GM18519 (cell line): ENCODE measurements at regions not wholly inside any gene's neighbourhood (a gene's known extent, or its start where the extent isn't known, plus 50 kb on each side); places are given as distances from the start of the nearest gene placed in this dataset.

Experiments
- ATAC-seq: cut with Tn5 transposase; IDR thresholded peaks from one replicate; pipeline ENCODE4 v1.9.1; 2021; ENCODE audit warnings: mild to moderate bottlenecking, moderate library complexity; ENCODE audit not compliant: unreplicated experiment, low FRiP score

DNA sequence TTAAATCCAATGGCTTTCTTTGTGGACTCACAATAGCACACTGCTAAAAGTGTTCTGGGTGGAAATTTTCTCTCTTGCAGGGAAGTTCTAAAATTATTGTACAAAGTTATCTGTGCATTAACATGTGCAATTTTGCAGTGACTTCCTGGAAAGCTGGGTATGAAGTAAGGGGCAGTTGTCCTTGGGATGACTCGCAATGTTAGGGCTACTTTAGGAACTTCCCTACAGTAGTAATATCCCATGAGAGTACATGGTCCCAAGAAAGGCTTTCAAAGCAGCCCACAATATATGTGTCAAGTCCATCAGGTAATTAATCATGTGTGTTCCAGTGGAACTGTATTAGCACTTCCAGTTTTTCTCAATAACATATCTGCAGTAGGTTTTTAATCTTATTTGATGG, 201.0 kb upstream of the UBE2E2 start:
- ATAC-seq = no peak

DNA sequence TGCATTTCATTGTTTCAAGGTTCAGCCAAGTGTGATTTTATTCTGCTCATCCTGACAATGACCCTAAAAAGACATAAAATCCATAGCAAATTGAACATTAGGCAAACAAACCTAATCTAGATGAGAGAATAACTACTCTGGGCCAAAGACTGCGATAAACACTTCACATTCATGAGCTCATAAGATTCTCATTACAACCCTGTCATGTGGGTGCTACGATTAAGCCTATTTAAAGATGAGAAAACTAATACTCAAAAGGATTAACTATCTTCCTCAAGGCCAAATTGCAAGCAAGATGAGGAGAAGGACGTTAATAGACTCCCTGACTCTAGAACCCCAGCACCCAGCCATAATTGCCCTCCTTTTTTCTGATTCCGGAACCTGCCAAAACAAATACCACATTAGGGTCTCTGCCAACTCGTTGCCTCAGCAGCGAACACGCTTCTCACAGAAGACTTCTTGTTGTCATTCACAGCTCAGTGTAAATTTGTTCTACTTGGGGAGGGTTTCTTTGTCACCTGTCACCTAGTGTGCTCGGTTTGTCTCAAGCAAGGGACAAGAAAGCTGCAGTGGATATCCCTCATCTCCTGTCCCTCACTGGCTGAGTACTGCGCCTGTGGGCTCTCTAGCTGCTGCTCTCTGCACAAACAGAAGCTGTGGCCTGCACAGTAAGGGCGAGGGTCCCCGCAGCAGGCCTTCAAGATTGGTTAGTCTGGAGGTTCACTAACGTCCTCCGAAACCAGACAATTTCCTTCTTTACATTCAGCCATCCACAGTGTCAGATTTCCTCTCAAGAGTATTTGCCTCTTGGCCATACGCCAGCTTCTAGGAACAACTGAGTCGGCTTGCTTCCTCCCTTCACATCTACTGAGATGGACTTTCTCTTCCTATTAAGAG, 200.0 kb upstream of the UBE2E2 start:
- ATAC-seq = no peak

DNA sequence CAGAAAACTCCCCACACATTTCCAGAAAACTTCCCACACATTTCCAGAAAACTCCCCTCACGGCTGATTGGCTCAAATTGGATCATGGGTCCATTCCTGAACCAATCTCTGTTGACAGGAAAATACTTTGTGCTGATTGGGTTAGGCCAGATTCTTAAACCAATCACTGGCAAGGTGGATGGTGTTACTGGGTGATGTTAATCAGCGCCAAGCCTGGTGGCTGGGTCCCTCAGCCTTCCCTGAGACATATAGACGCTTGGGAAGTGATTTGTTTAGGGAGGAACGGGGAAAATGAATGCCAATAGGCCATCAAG, 199.4 kb upstream of the UBE2E2 start:
- ATAC-seq = no peak

DNA sequence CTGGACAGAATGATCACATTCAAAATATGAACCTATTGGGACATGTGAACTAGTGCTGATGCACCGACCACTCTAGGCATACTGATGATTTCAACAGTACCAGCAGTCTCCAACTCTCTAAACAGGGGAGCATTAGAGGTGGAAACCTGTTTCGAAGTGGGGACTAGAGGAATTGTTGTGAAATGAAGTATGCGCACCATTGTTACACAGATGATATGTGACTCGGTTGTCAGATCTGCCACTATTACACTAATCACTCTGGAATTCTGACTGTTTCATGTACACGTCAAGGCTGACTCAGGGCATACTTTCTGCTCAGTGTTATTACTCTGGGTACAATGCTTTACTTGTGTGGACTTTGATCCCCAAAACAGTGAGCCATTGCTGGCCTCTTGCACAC, 198.2 kb upstream of the UBE2E2 start:
- no peak for ATAC-seq

DNA sequence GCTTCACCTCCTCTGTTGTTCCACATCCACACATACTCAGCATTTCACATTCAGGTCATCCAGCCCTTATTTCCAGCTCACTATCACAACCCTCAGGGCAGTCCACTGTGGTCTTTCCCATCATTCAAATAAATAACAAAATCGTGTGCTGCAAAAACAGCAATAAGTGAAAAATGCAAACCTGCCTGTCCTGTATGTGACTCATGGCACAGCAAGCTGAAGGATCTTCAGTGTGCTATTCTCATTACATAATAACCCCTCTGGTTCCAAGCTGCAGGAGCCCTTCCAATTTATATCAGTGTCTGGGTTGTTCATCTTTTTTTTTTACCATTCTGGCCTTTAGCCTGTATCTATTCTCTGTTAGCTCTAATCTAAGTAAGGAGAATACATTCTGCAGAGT, 185.3 kb upstream of the UBE2E2 start:
- ATAC-seq = no peak

DNA sequence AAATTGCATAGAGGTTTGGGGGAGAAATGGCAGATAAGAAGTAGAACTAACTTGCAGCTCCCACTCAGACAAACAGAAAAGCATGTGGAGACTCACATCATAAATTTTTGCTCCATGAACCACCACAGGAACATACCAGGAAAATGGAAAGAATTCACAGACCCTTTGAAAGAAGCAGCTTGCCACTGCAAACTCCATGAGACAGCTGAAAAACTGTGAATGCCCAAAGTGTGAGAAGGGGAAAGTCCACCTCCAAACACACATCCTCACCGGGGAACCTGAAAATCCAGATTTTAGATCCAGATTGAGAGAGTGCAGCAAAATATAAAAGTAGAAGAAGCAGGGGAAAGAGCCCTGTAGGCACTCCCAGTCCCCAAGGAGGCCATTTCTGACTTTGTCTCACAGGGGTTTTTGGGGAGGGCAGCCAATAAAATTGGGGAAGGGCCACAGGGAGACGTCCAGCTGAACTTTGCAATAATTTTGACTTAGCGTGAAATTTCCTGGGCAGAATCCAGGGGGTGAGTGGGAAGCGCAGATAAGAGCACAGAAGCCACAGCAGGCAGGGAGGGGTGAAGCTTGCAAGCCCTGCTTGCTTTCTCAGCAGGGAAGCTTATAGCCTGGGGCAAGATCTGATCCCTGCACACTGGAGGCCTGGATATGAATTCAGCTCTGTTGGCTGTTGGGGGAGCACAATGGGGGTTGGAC, 183.4 kb upstream of the UBE2E2 start:
- ATAC-seq = no peak

DNA sequence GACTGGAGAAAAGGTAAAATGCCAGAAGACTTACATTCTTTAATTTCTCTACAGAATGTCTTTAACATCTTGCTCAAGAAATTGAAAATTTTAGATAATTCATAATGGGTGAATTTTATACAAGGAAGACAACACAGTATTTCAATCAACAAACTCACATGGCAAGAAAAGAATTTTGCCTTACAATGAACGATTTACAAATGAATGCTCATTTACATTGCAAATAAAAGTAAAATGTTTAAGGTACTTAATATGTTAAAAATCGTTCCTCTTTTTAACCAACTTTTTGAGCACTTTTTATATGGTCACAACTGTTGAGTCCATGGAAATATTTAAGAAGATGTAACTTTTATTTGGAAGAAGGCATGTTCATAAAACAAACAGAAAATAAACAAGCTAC, 174.8 kb upstream of the UBE2E2 start:
- no peak for ATAC-seq

DNA sequence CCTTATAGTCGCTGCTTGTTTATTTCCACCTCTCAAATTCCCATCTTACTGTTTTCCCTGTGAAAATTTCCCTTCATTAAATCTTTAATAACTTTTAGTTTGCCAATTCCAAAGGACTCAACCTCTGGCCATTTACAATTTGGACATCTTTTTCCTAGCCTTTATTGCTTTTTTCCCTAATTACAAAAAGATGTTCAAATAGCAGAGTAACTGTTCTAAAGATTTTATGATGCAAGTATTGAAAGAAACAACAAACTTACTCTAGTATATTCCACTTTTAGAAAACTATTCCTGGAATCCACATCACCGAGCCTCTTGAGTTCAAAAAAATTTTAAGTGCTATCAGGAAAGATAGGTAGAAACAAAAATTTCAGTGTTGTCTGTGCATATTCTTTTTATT, 174.1 kb upstream of the UBE2E2 start:
- ATAC-seq = no peak

DNA sequence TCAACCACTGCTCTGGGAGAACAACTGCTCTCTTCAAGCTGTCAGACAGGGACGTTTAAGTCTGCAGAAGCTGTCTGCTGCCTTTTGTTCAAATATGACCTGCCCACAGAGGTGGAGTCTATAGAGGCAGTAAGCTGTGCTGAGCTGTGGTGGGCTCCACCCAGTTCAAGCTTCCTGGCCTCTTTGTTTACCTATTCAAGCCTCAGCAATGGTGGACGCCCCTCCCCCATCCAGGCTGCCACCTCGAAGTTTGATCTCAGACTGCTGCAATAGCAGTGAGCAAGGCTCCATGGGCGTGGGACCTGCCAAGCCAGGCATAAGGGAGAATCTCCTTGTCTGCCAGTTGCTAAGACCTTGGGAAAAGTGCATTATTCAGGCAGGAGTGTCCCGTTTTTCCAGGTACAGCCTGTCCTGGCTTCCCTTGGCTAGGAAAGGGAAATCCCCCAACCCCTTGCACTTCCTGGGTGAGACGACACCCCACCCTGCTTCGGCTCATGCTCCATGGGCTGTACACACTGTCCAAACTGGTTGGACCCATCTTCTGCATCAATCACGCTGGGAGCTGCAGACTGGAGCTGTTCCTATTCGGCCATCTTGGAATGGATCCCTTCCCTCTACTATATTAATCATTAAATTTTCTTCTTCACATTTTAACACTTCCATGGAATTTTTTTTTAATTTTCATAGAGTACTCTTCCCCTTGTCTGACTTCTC, 167.0 kb upstream of the UBE2E2 start:
- no peak for ATAC-seq

DNA sequence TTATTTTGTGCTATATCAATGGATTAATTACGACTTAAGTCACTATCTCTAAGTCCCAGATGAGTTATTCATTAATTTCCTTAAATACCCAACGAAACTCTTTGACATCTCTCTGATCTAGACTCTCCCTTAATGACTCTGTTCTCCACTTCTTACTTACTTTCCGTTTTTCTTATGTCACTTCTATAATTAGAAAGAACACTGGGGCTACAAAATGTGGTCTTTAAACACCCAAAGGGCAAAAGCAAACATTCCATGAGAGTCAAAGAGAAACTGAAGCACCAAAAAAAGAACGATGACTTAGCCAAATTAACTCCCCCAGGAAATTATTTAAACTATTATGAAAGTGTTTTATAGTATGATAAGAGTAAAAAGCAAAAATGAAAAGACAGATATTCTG, 166.4 kb upstream of the UBE2E2 start:
- ATAC-seq = peak; percentile 88

DNA sequence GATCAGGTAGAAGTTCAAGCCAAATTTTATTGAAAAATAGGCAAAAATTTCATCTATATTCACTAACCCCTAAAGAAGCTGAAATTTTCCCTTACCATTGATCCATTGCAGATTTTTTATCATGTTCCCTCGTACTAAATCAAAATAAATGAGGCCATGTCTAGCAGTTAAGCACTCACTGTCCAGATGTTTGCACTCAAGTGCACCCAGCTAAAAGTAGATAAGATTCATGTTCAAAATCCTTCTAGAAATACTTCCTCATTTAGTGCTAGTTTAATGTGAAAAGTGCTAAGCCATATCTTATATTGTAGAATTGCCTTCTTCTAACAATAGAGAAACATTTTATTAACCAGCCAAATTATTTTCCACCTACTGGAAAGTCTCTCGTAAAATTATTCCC, 164.7 kb upstream of the UBE2E2 start:
- no peak for ATAC-seq

DNA sequence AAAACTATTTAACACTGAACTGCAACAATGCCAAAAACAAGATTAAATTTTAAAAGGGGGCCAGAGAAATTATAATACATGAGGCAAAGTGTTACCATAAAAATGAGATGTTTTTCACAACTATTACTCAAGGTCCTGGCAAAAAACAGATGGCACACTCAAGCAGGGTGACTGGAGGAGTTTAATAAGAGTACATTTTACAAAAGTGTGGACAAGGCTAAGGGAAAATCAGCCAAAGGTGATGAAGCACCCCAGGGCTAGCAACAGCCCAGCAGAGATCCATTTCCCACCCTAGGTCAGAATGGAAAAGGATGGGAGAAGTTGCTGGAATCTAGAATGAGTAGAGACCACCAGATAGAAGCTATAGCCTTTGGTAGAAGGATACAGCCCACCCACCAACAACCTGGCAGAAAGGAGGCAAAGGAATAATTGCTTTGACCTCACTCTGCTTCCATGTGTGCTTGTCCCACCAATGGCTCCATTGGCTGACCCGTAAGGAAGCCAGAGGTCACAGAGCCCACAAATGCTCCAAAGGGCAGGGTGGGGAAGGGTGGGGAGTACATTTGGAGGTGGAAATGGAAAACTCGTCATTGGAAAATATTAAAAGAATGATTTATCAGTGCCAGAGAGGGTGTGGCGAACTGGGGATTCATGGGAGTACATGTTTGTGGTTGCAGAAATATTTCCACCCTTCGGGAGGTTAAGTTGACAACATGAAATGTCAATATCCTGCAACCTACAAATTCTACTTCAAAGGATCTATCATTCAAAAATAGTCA, 161.0 kb upstream of the UBE2E2 start:
- ATAC-seq = no peak

DNA sequence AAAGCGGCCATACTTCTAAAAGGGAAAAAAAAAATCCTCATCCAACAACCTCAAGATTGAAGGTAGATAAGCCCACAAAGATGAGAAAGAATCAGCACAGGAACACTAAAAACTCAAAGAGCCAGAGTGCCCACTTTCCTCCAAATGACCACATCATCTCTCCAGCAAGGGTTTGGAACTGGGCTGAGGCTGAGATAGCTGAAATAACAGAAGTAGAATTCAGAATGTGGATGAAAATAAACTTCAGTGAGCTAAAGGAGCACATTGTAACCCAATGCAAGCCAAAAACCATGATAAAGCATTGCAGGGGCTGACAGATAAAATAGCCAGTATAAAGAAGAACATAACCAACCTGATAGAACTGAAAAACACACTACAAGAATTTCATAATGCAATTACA, 158.7 kb upstream of the UBE2E2 start:
- no peak for ATAC-seq

DNA sequence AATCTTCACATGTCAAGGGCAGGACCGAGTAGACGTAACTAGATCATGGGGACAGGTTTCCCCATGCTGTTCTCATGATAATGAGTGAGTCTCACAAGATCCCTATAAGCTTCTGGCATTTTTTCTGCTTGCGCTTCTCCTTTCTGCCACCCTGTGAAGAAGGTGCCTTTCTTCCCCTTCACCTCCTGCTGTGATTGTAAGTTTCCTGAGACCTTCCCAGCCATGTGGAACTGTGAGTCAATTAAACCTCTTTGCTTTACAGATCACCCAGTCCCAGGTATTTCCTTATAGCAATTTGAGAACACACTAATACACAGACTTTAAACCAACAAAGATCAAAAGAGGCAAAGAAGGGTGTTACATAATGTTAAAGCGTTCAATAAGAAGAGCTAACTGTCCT, 156.6 kb upstream of the UBE2E2 start:
- ATAC-seq = no peak

DNA sequence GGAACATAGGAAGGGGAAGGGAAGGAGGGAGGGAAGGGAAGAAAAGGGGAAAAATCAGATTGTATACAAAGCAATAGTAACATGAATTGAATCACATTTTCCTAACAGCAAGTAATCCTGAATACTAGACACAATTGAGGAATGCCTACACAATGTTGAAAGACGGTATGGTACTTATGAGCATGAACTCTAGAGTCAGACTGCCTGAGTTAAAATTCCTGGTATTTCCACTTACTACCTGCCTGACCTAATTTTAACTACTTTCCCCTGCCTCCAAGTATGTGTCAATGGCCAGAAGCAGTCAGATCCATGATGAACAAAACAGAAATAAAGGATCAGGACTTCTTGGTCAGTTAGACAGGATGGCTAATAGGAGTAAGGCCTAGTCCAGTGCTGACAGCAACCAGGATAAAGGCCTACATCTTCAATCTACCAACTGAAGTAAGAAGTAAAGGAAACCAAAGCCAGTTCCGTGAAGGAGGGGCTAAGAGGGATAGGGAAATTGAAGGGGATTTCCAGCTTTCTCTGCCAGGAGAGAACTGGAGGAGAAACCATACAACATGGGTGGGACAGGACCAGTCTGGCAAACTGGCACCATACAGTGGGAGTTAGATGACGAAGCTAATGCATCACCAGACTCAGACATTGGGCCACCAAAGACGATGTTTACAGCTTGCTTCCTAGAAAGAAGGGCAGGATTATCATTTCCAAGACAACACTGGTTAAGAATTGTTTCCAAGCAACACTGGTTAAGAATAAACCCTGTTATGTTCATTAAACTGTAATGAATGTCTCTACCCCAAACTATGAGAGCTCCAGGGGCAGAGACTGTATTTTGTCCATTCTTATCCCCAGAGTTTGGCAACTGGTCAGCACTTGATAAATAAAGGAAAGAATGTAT, 151.6 kb upstream of the UBE2E2 start:
- ATAC-seq = no peak

DNA sequence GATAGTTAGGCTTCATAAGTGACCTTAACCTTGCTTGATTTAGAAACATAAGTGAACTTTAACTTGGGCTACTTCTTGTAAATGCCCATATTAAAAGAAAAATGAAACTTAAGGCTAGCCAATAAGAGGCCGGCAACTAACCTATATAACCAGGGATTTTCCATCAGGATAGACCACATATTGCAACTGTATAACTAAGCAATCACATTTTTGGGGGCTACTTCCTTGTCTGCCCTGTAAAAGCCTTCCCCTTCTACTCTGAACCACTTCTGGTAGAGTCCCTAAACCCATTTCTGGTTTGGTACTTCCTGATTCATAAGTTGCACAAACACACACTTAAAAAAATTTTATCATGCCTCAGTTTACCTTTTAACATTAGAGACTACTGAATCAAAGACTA, 150.9 kb upstream of the UBE2E2 start:
- ATAC-seq = no peak

DNA sequence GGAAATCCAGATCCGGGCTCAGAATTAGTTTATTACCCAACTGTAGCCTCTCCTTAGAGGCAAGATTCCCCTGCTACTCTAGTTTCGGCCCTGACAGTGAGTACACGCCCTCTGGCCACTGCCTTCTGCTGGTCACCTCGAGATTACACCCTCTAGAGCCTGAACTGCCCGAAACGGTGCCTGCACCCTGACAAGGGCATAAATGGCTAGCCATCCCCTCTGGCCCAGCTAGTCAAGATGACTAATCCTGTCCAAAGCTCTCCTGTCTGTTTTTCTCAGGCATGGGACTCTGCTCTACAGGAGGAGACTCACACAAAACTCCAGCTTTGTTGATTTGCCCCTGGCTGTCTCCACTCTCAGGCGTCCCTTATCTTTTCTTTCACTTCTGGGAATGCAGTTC, 150.5 kb upstream of the UBE2E2 start:
- no peak for ATAC-seq

DNA sequence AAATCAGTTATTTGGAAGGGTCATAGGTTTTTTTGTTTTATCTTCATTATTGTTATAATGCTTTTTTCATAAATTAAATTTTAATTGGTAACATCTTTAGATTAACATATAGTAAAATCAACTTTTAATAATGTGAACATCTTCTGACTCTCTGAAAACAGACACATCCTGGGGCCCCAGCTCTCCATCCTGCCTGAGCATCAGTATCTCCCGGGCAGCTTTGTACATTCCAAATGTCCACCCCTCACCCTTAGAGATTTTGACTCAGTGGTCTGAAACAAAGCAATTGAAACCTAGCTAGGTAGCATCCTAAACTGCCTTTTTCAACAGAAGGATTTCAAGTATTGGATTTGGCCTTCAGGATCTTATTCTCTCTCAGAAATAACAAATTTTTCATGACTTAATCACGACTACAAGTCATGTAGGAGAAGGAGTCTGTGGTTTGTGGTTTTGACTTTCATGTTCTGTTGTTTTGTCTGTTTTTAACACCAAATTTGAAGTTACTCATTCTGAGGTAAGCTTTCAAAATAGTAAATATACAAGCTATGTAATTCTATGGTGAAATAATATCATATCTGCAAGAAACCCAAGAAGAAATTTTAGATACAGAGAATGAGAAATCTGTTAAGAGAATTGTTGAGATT, 147.3 kb upstream of the UBE2E2 start:
- peak; percentile 89 for ATAC-seq

DNA sequence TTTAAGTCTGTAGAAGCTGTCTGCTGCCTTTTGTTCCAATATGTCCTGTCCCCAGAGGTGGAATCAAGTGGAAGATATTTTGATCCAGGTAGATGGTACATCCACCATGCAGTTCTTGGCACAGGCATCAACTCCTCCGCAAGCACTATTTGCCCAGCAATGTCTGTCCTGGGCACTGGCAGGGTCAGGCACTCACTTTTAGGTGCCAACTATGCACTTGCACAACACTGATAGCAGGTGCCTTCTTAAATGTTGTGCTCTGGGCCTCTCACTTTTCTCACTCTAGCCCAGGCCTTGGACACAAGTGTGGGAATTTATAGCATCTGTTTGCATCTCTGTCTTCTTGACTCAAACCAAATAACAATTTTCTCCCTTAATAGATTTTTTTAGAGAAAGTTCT, 140.5 kb upstream of the UBE2E2 start:
- ATAC-seq = no peak
